ENCODE measurements at regions not wholly inside any gene's neighbourhood (a gene's known extent, or its start where the extent isn't known, plus 50 kb on each side); places are given as distances from the start of the nearest gene placed in this dataset.
"Not testable (repeated sequence)": the region's sequence is repeated elsewhere in the genome, so short reads cannot be mapped to it uniquely, and the experiment has no call there.

DNA sequence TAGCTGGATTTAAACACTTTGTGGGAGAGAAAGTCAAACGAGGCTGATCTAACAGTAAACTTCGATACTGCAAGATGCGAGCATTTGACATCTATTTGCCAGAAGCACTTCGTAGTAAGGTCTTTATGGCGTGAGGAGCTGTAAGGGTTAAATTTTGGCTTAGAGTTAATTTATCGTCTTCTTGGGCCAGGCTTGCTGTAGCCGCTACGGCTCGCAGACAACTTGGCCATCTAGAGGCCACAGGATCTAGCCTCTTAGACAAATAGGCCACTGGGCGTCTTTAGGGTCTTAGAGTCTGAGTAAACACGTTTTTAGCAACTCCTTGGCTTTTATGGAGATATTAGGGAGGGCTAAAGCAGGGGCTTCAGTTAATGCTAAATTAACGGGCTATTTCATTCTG lies 165.6 kb upstream of the CCZ1B start:
- TF ChIP-seq POLR2A, CTCF (IDR thresholded peaks at IDR 0.05): not testable (repeated sequence)

Measured in adrenal gland (tissue), 5 donors.